ENCODE measurements at regions not wholly inside any gene's neighbourhood (a gene's known extent, or its start where the extent isn't known, plus 50 kb on each side); places are given as distances from the start of the nearest gene placed in this dataset.

DNA sequence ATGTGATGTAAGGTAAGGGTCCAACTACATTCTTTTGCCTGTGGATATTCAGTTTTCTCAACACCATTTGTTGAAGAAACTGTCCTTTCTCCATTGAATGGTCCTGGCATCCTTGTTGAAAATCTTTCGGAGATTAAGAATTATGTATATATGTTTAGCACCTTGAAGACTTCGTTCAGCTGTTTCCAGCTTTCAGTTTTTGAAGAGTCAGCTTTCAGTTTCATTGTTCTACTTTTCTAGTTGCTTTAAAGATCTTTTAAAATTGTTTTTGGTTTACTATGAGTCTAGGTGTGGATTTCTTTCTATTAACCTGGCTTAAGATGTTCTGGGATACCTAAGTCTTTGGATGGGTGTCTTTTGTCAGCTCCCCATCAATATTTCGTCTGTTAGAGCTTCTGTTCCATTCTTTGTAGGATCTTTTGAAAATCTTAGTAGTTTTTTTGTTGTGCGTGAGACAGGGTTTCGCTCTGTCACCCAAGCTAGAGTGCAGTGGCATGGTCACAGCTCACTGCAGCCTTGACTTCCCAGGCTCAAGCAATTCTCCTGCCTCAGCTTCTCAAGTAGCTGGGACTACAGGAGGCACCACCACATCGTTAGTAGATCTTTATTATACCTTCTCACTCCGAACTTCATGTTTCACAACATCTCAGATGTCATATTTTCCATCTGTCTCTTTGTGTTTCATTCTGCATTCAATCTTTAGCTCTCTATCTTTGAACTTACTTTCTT, 353.5 kb upstream of the B3GALT2 start:
- H3K27me3 ChIP-seq: no peaks in the 10 kb centered on the region
- no peak for DNase-seq (ENCODE audit: low spot score in 2 of 2)
- 93% methylated on average over 7 of the region's 7 CpGs for WGBS, 2 donors
- no peaks in the 10 kb centered on the region for H3K36me3 ChIP-seq
- TF ChIP-seq POLR2A (IDR thresholded peaks at IDR 0.05) (no peak), EP300 (IDR thresholded peaks at IDR 0.05) (no peak), CTCF (IDR thresholded peaks at IDR 0.05) (no peak)
- no peaks in the 10 kb centered on the region for H3K9me3 ChIP-seq
- no peak overlapping the region for H3K4me3 ChIP-seq
- H3K4me1 ChIP-seq: no peaks in the 10 kb centered on the region
- peak overlapping the region in 1 of 4 donors; percentile 36 for H3K27ac ChIP-seq

DNA sequence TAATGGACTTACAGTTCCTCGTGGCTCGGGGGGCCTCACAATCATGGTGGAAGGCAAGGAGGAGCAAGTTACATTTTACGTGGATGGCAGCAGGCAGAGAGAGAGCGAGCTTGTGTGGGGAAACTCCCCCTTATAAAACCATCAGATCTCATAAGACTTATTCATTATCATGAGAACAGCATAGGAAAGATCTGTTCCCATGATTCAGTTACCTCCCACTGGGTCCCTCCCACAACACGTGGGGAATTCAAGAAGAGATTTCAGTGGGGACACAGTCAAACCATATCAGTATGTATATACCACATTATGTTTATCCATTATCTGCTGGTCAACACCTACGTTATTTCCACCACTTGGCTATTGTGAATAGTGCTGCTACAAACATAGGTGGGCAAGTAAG, 352.3 kb upstream of the B3GALT2 start:
- TF ChIP-seq CTCF (IDR thresholded peaks at IDR 0.05) (no peak), POLR2A (IDR thresholded peaks at IDR 0.05) (no peak), EP300 (IDR thresholded peaks at IDR 0.05) (no peak)
- Histone ChIP-seq H3K4me3 (no peak overlapping the region), H3K36me3 (no peaks in the 10 kb centered on the region), H3K9me3 (no peaks in the 10 kb centered on the region), H3K4me1 (no peaks in the 10 kb centered on the region), H3K27ac (no peak overlapping the region), H3K27me3 (no peaks in the 10 kb centered on the region)
- WGBS, 2 donors: 90 to 91% methylated on average over 6 of the region's 6 CpGs
- DNase-seq (ENCODE audit: low spot score in 2 of 2): no peak

DNA sequence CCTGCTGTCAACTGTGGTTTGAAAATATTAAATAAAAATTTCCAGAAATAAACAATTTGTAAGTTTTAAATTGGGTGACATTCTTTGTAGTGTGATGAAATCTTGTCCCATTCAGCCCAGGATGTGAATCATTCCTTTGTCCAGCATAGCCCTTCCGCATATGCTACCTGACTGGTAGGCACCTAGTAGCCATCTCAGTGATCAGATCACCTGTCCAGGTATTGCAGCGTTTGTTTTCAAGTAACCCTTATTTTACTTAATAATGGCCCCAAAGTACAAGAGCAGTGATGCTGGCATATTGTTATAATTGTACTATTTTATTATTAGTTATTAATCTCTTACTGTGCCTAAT, 351.6 kb upstream of the B3GALT2 start:
- DNase-seq (ENCODE audit: low spot score in 2 of 2): no peak
- H3K27ac ChIP-seq: no peak overlapping the region
- H3K36me3 ChIP-seq: no peaks in the 10 kb centered on the region
- no peak overlapping the region for H3K4me3 ChIP-seq
- TF ChIP-seq POLR2A (IDR thresholded peaks at IDR 0.05): no peak
- no peak for TF ChIP-seq CTCF (IDR thresholded peaks at IDR 0.05)
- TF ChIP-seq EP300 (IDR thresholded peaks at IDR 0.05): no peak
- H3K4me1 ChIP-seq: no peaks in the 10 kb centered on the region
- no peaks in the 10 kb centered on the region for H3K9me3 ChIP-seq
- WGBS, 2 donors: 86 to 93% methylated on average over 2 of the region's 2 CpGs
- H3K27me3 ChIP-seq: no peaks in the 10 kb centered on the region

DNA sequence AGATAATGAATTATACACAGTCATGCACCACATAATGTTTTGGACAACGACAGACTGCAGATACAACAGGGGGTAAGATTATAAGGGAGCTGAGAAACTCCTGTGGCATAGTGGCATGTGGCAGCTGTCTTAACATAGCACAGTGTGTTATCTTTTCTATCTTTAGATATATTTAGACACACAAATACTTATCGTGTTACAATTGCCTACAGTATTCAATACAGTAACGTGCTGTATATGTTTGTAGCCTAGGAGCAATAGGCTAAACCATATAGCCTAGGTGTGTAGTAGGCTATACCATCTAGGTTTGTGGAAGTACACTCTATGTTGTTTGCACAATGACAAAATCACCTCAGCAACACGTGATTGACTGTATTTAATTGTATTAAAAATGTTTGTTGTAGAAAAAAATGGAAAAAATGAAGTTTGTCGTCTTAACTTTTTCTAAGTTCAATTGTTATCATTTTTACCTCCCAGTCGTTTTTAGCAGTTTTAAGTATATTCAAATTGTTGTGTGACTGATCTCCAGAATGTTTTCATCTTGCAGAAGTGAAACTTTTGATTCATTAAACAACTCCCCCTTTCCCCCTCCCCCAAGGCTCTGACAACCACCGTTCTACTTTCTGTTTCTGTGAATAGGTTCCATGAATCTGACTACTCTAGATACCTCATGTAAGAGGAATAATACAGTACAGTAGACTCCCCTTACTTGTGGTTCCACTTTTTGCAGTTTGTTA, 351.0 kb upstream of the B3GALT2 start:
- Histone ChIP-seq H3K9me3 (no peaks in the 10 kb centered on the region), H3K36me3 (no peaks in the 10 kb centered on the region), H3K4me3 (no peak overlapping the region), H3K27me3 (no peaks in the 10 kb centered on the region), H3K27ac (no peak overlapping the region), H3K4me1 (no peaks in the 10 kb centered on the region)
- TF ChIP-seq POLR2A (IDR thresholded peaks at IDR 0.05): no peak
- no peak for TF ChIP-seq CTCF (IDR thresholded peaks at IDR 0.05)
- TF ChIP-seq EP300 (IDR thresholded peaks at IDR 0.05): no peak
- DNase-seq (ENCODE audit: low spot score in 2 of 2): no peak
- WGBS, 2 donors: 63 to 66% methylated on average over 7 of the region's 7 CpGs

- no peak for DNase-seq (ENCODE audit: low spot score in 2 of 2)
- Histone ChIP-seq H3K27ac (no peak overlapping the region), H3K27me3 (no peaks in the 10 kb centered on the region), H3K4me1 (no peaks in the 10 kb centered on the region), H3K4me3 (no peak overlapping the region), H3K36me3 (no peaks in the 10 kb centered on the region), H3K9me3 (no peaks in the 10 kb centered on the region)
- 41 to 50% methylated on average over 6 of the region's 6 CpGs for WGBS, 2 donors
- TF ChIP-seq CTCF (IDR thresholded peaks at IDR 0.05): no peak
- no peak for TF ChIP-seq EP300 (IDR thresholded peaks at IDR 0.05)
- no peak for TF ChIP-seq POLR2A (IDR thresholded peaks at IDR 0.05)
These were observed 347.4 kb upstream of the B3GALT2 start for GRCh38 chr1:193533853-193534252.
